CD14-positive monocyte (primary cell): ENCODE measurements at regions not wholly inside any gene's neighbourhood (a gene's known extent, or its start where the extent isn't known, plus 50 kb on each side); places are given as distances from the start of the nearest gene placed in this dataset.

Source experiments
- DNase-seq, 3 donors: peaks; one replicate each; pipeline ENCODE4 v3.0.0-alpha.2; 2011 to 2022
- H2AFZ ChIP-seq: 2 replicates; pipeline ENCODE4 v1.6.0; 2012; ENCODE audit warnings: mild to moderate bottlenecking, low read depth, low read length, inconsistent platforms; ENCODE audit not compliant: insufficient read depth, poor library complexity, severe bottlenecking
- H3K27ac ChIP-seq, 2 donors: 1 replicate in 1 of 2; 2 replicates in 1 of 2; pipeline ENCODE4 v1.5.1; 2012 to 2013; ENCODE audit warnings: low read length in 2 of 2, control low read depth in 1 of 2, inconsistent platforms in 1 of 2, low read depth in 1 of 2, mild to moderate bottlenecking in 1 of 2
- H3K27me3 ChIP-seq, 2 donors: one replicate each; pipeline versions ENCODE4 v1.6.0 to v1.6.1; 2011 to 2013; ENCODE audit warnings: low read length in 2 of 2; ENCODE audit not compliant: control insufficient read depth in 2 of 2, insufficient read depth in 2 of 2
- H3K36me3 ChIP-seq, 2 donors: replicated peaks in 1 of 2; 1 replicate in 1 of 2; 2 replicates in 1 of 2; pipeline versions ENCODE4 v1.5.1 to v1.6.1; 2012 to 2013; ENCODE audit warnings: low read length in 2 of 2, control low read depth in 1 of 2, inconsistent platforms in 1 of 2, mild to moderate bottlenecking in 1 of 2; ENCODE audit not compliant: insufficient read depth in 2 of 2, control insufficient read depth in 1 of 2
- H3K4me1 ChIP-seq, 2 donors: 1 replicate in 1 of 2; 2 replicates in 1 of 2; pipeline versions ENCODE4 v1.5.1 to v1.6.1; 2012 to 2013; ENCODE audit warnings: low read length in 2 of 2, control low read depth in 1 of 2, inconsistent platforms in 1 of 2, mild to moderate bottlenecking in 1 of 2, moderate library complexity in 1 of 2; ENCODE audit not compliant: insufficient read depth in 2 of 2, control insufficient read depth in 1 of 2
- H3K4me2 ChIP-seq: replicated peaks from 2 replicates; pipeline ENCODE3; 2012; ENCODE audit warnings: low read length, moderate library complexity, mild to moderate bottlenecking; ENCODE audit not compliant: poor library complexity, severe bottlenecking; ENCODE audit errors: extremely low read depth
- H3K4me3 ChIP-seq, 3 experiments: fragments of 200-600 bp in 1 of 3; sonication (generic) in 1 of 3; replicated peaks in 1 of 3; 1 replicate in 2 of 3; 2 replicates in 1 of 3; pipeline ENCODE4 v1.5.1; 2011 to 2013; ENCODE audit warnings: low read length in 3 of 3, mild to moderate bottlenecking in 3 of 3, control low read depth in 2 of 3, low read depth in 2 of 3, inconsistent platforms in 1 of 3, moderate library complexity in 1 of 3
- H3K79me2 ChIP-seq: 2 replicates; pipeline ENCODE4 v1.6.0; 2012; ENCODE audit warnings: mild to moderate bottlenecking, control low read depth, inconsistent platforms, low read length, moderate library complexity; ENCODE audit not compliant: insufficient read depth
- H3K9ac ChIP-seq: 2 replicates; pipeline ENCODE4 v1.6.0; 2017; ENCODE audit warnings: low read length, mild to moderate bottlenecking; ENCODE audit not compliant: insufficient read depth, poor library complexity, severe bottlenecking
- H3K9me3 ChIP-seq, 2 donors: replicated peaks in 1 of 2; 1 replicate in 1 of 2; 2 replicates in 1 of 2; pipeline versions ENCODE4 v1.5.1 to v1.6.1; 2012 to 2013; ENCODE audit warnings: low read length in 2 of 2, control low read depth in 1 of 2; ENCODE audit not compliant: control insufficient read depth in 1 of 2, insufficient read depth in 1 of 2
- H4K20me1 ChIP-seq: 2 replicates; pipeline ENCODE4 v1.6.0; 2012; ENCODE audit warnings: mild to moderate bottlenecking, low read length, control low read depth, moderate library complexity; ENCODE audit not compliant: insufficient read depth
- H3K27ac Mint-ChIP-seq, 7 donors: one replicate each; pipeline ENCODE4 v1.8.0; 2020; ENCODE audit warnings: mild to moderate bottlenecking in 7 of 7, mixed read lengths in 7 of 7, moderate library complexity in 6 of 7, inconsistent platforms in 2 of 7
- H3K27me3 Mint-ChIP-seq, 3 donors: one replicate each; pipeline ENCODE4 v1.8.0; 2021 to 2022; ENCODE audit warnings: low read depth in 3 of 3, mild to moderate bottlenecking in 3 of 3, mixed read lengths in 3 of 3, moderate library complexity in 3 of 3, inconsistent platforms in 1 of 3
- H3K36me3 Mint-ChIP-seq, 2 donors: one replicate each; pipeline ENCODE4 v1.8.0; 2020; ENCODE audit warnings: mixed read lengths in 2 of 2, inconsistent platforms in 1 of 2, mild to moderate bottlenecking in 1 of 2
- H3K4me1 Mint-ChIP-seq: one replicate; pipeline ENCODE4 v1.8.0; 2020; ENCODE audit warnings: mild to moderate bottlenecking, mixed read lengths
- H3K4me3 Mint-ChIP-seq, 2 donors: one replicate each; pipeline ENCODE4 v1.8.0; 2020; ENCODE audit warnings: mild to moderate bottlenecking in 2 of 2, mixed read lengths in 2 of 2, moderate library complexity in 1 of 2
- H3K9me3 Mint-ChIP-seq, 7 donors: one replicate each; pipeline ENCODE4 v1.8.0; 2020 to 2022; ENCODE audit warnings: mixed read lengths in 7 of 7, mild to moderate bottlenecking in 6 of 7, moderate library complexity in 6 of 7, inconsistent platforms in 2 of 7
- WGBS: methylation state at CpG from one replicate; pipeline ENCODE4 v1.1.5; 2013; ENCODE audit warnings: missing lambda C conversion rate; ENCODE audit not compliant: insufficient coverage; 5-methylcytosine and 5-hydroxymethylcytosine counted together
- intact Hi-C, 2 donors: fragments of 100-400 bp; cut with micrococcal nuclease; formaldehyde crosslinking; loops; one replicate each; pipeline versions ENCODE4 v1.15.0 to v1.15.1; 2023
- TF ChIP-seq, protein P1 (sequence below): fragments of 200-600 bp; IDR thresholded peaks from one replicate; pipeline ENCODE4 v1.8.0; 2022; ENCODE audit warnings: antibody characterized with exemption, mild to moderate bottlenecking

DNA sequence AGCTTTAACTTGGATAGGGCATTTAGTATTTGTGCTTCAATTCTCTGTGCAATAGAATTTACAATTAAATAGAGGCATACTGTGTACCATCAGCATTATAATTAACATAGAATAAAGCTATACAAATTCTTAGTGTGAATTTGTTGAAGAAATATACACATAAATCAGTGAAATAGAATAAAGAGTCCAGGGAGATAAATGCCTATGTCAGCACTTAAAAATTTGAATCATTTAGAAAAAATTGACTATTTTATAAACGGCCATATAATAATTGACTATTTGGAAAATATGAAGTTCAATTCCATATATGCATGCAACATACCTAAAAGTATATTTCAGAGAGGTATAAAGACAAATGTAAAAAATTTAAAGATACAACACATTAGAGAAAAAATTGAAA lies 348.7 kb downstream of the NR4A2 start:
- Mint-ChIP-seq H3K27ac (no peak overlapping the region), H3K4me3 (no peak overlapping the region), H3K9me3 (peaks cover 0 to 6% (median 1%) of the 10 kb centered on the region in 7 donors), H3K36me3 (no peaks in the 10 kb centered on the region), H3K27me3 (peaks cover 0 to 3% (median 0%) of the 10 kb centered on the region in 3 donors), H3K4me1 (peaks cover 6% of the 10 kb centered on the region)
- TF ChIP-seq, protein P1, sequence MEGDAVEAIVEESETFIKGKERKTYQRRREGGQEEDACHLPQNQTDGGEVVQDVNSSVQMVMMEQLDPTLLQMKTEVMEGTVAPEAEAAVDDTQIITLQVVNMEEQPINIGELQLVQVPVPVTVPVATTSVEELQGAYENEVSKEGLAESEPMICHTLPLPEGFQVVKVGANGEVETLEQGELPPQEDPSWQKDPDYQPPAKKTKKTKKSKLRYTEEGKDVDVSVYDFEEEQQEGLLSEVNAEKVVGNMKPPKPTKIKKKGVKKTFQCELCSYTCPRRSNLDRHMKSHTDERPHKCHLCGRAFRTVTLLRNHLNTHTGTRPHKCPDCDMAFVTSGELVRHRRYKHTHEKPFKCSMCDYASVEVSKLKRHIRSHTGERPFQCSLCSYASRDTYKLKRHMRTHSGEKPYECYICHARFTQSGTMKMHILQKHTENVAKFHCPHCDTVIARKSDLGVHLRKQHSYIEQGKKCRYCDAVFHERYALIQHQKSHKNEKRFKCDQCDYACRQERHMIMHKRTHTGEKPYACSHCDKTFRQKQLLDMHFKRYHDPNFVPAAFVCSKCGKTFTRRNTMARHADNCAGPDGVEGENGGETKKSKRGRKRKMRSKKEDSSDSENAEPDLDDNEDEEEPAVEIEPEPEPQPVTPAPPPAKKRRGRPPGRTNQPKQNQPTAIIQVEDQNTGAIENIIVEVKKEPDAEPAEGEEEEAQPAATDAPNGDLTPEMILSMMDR: no peak
- H3K9me3 ChIP-seq: no peaks in the 10 kb centered on the region
- H2AFZ ChIP-seq: no peak overlapping the region
- H3K4me3 ChIP-seq: no peak overlapping the region
- WGBS: no CpG with 5 or more reads among the region's 1 CpG
- DNase-seq: no peak
- H3K4me2 ChIP-seq: no peak overlapping the region
- H3K4me1 ChIP-seq: no peaks in the 10 kb centered on the region
- no peaks in the 10 kb centered on the region for H3K36me3 ChIP-seq
- H3K9ac ChIP-seq: no peak overlapping the region
- intact Hi-C loops: no loop called here
- no peaks in the 10 kb centered on the region for H3K79me2 ChIP-seq
- H3K27me3 ChIP-seq: no peaks in the 10 kb centered on the region
- no peak overlapping the region for H3K27ac ChIP-seq
- no peaks in the 10 kb centered on the region for H4K20me1 ChIP-seq

DNA sequence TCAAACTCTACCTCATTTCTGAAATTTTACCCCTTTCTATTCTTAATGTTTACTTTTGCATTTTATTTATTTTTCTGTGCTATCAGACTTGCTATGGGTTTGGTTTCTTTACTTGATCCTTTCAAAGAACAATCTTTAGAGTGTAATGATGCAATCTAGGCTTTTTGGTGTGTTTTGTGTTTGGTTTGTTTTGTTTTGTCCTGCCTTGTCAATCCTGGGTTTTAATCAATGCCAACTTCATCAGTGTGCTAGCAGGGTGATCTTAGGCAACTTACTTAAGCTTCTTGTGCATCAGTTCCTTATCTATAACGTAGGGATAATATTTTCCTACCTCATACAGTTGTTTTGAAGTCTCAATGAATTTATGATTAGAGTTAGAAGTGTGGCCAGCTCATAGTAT lies 350.4 kb downstream of the NR4A2 start:
- no peak for DNase-seq
- H3K4me1 Mint-ChIP-seq: peaks cover 6% of the 10 kb centered on the region
- Histone ChIP-seq H2AFZ (no peak overlapping the region), H3K9ac (no peak overlapping the region), H3K4me1 (no peaks in the 10 kb centered on the region), H3K4me2 (no peak overlapping the region), H3K27me3 (no peaks in the 10 kb centered on the region), H3K79me2 (no peaks in the 10 kb centered on the region), H4K20me1 (no peaks in the 10 kb centered on the region), H3K27ac (no peak overlapping the region), H3K36me3 (no peaks in the 10 kb centered on the region), H3K9me3 (no peaks in the 10 kb centered on the region), H3K4me3 (no peak overlapping the region)
- peaks cover 0 to 6% (median 2%) of the 10 kb centered on the region in 7 donors for H3K9me3 Mint-ChIP-seq
- TF ChIP-seq, protein P1: no peak
- no CpG with 5 or more reads among the region's 1 CpG for WGBS
- no peaks in the 10 kb centered on the region for H3K36me3 Mint-ChIP-seq
- peaks cover 0 to 3% (median 0%) of the 10 kb centered on the region in 3 donors for H3K27me3 Mint-ChIP-seq
- intact Hi-C loops: no loop called here
- no peak overlapping the region for H3K27ac Mint-ChIP-seq
- H3K4me3 Mint-ChIP-seq: no peak overlapping the region
